HEK293 (cell line): ENCODE measurements at regions not wholly inside any gene's neighbourhood (a gene's known extent, or its start where the extent isn't known, plus 50 kb on each side); places are given as distances from the start of the nearest gene placed in this dataset.

ENCODE experiments used
- CTCF ChIA-PET: fragments of 350-600 bp; formaldehyde crosslinking; extraction: SDS; loops from one replicate; lab custom pipeline; 2021; ENCODE audit warnings: antibody characterized with exemption; lab: Yijun Ruan, JAX
- POLR2A ChIA-PET: fragments of 300-600 bp; formaldehyde crosslinking; extraction: SDS; loops from one replicate; lab custom pipeline; 2020; ENCODE audit warnings: antibody characterized with exemption, inconsistent platforms; lab: Yijun Ruan, JAX
- H3K27ac ChIP-seq: fragments of 200-500 bp; sonication (Bioruptor generic); 2 replicates; pipeline ENCODE4 v1.5.1; 2014; ENCODE audit warnings: low read depth, low read length, control low read depth, inconsistent platforms; ENCODE audit errors: extremely low read depth
- H3K36me3 ChIP-seq, 2 experiments: fragments of 200-500 bp in 1 of 2; sonication (Bioruptor generic) in 1 of 2; 1 replicate in 1 of 2; 2 replicates in 1 of 2; pipeline ENCODE4 v1.5.1; 2014 to 2017; ENCODE audit warnings: inconsistent platforms in 2 of 2, low read length in 2 of 2; ENCODE audit not compliant: control insufficient read depth in 2 of 2, insufficient read depth in 1 of 2
- H3K4me1 ChIP-seq: fragments of 200-500 bp; sonication (Bioruptor generic); 2 replicates; pipeline ENCODE4 v1.5.1; 2014; ENCODE audit warnings: mild to moderate bottlenecking, low read length, inconsistent platforms; ENCODE audit not compliant: control insufficient read depth, insufficient read depth
- H3K4me3 ChIP-seq: 2 replicates; pipeline ENCODE4 v1.5.1; 2011; ENCODE audit warnings: low read depth, mild to moderate bottlenecking, control low read depth, low read length, moderate library complexity
- H3K9me3 ChIP-seq: fragments of 200-500 bp; sonication (Bioruptor generic); 2 replicates; pipeline ENCODE4 v1.5.1; 2014; ENCODE audit warnings: low read depth, low read length, inconsistent platforms; ENCODE audit not compliant: control insufficient read depth, insufficient read depth
- BCL11A ChIP-seq: fragments of 450-650 bp; formaldehyde crosslinking; IDR thresholded peaks from 2 replicates; pipeline ENCODE4 v1.5.1; 2016; ENCODE audit warnings: low read depth, missing biosample characterization, missing genetic modification characterization
- BCL6B ChIP-seq: fragments of 450-650 bp; formaldehyde crosslinking; IDR thresholded peaks from 2 replicates; pipeline ENCODE4 v1.5.1; 2017; ENCODE audit warnings: missing biosample characterization, missing genetic modification characterization
- ELK4 ChIP-seq: IDR thresholded peaks from 2 replicates; pipeline ENCODE4 v1.6.1; 2011; ENCODE audit warnings: mild to moderate bottlenecking, low read depth, low read length, borderline replicate concordance
- HOXD13 ChIP-seq: sonication (generic); formaldehyde crosslinking; IDR thresholded peaks from 2 replicates; pipeline ENCODE4 v1.8.0; 2022; ENCODE audit warnings: missing genetic modification reagents, borderline replicate concordance
- YY2 ChIP-seq: fragments of 450-650 bp; formaldehyde crosslinking; IDR thresholded peaks from 2 replicates; pipeline ENCODE4 v1.5.1; 2016; ENCODE audit warnings: missing biosample characterization, missing genetic modification characterization
- ZBTB1 ChIP-seq: fragments of 450-650 bp; formaldehyde crosslinking; IDR thresholded peaks from 2 replicates; pipeline ENCODE4 v1.5.1; 2016; ENCODE audit warnings: missing biosample characterization, missing genetic modification characterization
- ZFP3 ChIP-seq: fragments of 450-650 bp; formaldehyde crosslinking; IDR thresholded peaks from 2 replicates; pipeline ENCODE4 v1.5.1; 2016; ENCODE audit warnings: low read depth, missing biosample characterization, missing genetic modification characterization
- ZFP37 ChIP-seq: fragments of 450-650 bp; formaldehyde crosslinking; IDR thresholded peaks from 2 replicates; pipeline ENCODE4 v1.5.1; 2016; ENCODE audit warnings: missing biosample characterization, missing genetic modification characterization
- ZNF24 ChIP-seq: fragments of 450-650 bp; formaldehyde crosslinking; IDR thresholded peaks from 2 replicates; pipeline ENCODE4 v1.5.1; 2016; ENCODE audit warnings: missing biosample characterization, missing genetic modification characterization
- ZNF350 ChIP-seq: fragments of 450-650 bp; formaldehyde crosslinking; IDR thresholded peaks from 2 replicates; pipeline ENCODE4 v1.5.0; 2017; ENCODE audit warnings: missing biosample characterization, mild to moderate bottlenecking, missing genetic modification characterization
- ZNF514 ChIP-seq: fragments of 450-650 bp; formaldehyde crosslinking; IDR thresholded peaks from 2 replicates; pipeline ENCODE4 v1.5.1; 2016; ENCODE audit warnings: missing biosample characterization, missing genetic modification characterization
- ZNF518A ChIP-seq: fragments of 450-650 bp; formaldehyde crosslinking; conservative IDR thresholded peaks from 2 replicates; pipeline ENCODE4 v1.5.1; 2016; ENCODE audit warnings: low read depth, missing biosample characterization, missing genetic modification characterization
- ZNF621 ChIP-seq: fragments of 450-650 bp; formaldehyde crosslinking; IDR thresholded peaks from 2 replicates; pipeline ENCODE4 v1.5.1; 2017; ENCODE audit warnings: missing biosample characterization, missing genetic modification characterization
- ZNF645 ChIP-seq: fragments of 450-650 bp; formaldehyde crosslinking; IDR thresholded peaks from 2 replicates; pipeline ENCODE4; 2016; ENCODE audit warnings: missing biosample characterization, missing genetic modification characterization
- ZSCAN4 ChIP-seq: fragments of 450-650 bp; formaldehyde crosslinking; IDR thresholded peaks from 2 replicates; pipeline ENCODE4 v1.5.1; 2017; ENCODE audit warnings: missing biosample characterization, missing genetic modification characterization

- TF ChIP-seq BCL11A (tag by site-specific recombination) = no peak
- TF ChIP-seq ZNF514 (tag by site-specific recombination) = no peak
Measured at GRCh38 chr5:128895122-128895521, 70.2 kb upstream of the SLC27A6 start.

GRCh38 chr5:128896675-128897074 lies 68.6 kb upstream of the SLC27A6 start:
- H3K4me1 ChIP-seq = no peaks in the 10 kb centered on the region
- H3K4me3 ChIP-seq = no peak overlapping the region
- H3K27ac ChIP-seq = no peak overlapping the region
- H3K36me3 ChIP-seq = no peaks in the 10 kb centered on the region
- POLR2A ChIA-PET = no interaction called here
- TF ChIP-seq YY2 (tag by site-specific recombination) (no peak), ZNF645 (tag by site-specific recombination) (no peak), ZSCAN4 (tag by site-specific recombination) (no peak), ZNF24 (tag by site-specific recombination) (no peak), BCL6B (tag by site-specific recombination) (no peak), HOXD13 (no peak), ELK4 (no peak), ZFP37 (tag by site-specific recombination) (no peak), ZFP3 (no peak), ZBTB1 (no peak), ZNF518A (tag by site-specific recombination) (no peak), ZNF350 (tag by site-specific recombination) (no peak), ZNF621 (no peak)
- TF ChIP-seq, all 188 proteins: peak for 0
- H3K9me3 ChIP-seq = no peaks in the 10 kb centered on the region
- CTCF ChIA-PET = interaction anchor here (3.5 kb wide), 1 partner anchor 10 kb away, joined by 21 read pairs; no protein-coding TSS in a partner anchor

More at GRCh38 chr5:128895122-128895521, 70.2 kb upstream of the SLC27A6 start:
- H3K4me3 ChIP-seq = no peak overlapping the region
- H3K4me1 ChIP-seq = no peaks in the 10 kb centered on the region
- H3K9me3 ChIP-seq = no peaks in the 10 kb centered on the region
- H3K27ac ChIP-seq = no peak overlapping the region
- CTCF ChIA-PET = interaction anchor here (0.7 to 1.4 kb wide), 5 partner anchors 10 to 877 kb away, joined by 3 to 6 read pairs (median 3); no protein-coding TSS in a partner anchor
- H3K36me3 ChIP-seq = no peaks in the 10 kb centered on the region
- POLR2A ChIA-PET = no interaction called here
